ENCODE measurements at regions not wholly inside any gene's neighbourhood (a gene's known extent, or its start where the extent isn't known, plus 50 kb on each side); places are given as distances from the start of the nearest gene placed in this dataset.

GRCh38 chr1:98330224-98330623, 331.3 kb upstream of the SNX7 start:
- no peaks in the 10 kb centered on the region for H3K27me3 ChIP-seq (ENCODE audit: control insufficient read depth in 5 of 5, insufficient read depth in 4 of 5, low read length in 5 of 5)
- H3K4me1 ChIP-seq (ENCODE audit: control insufficient read depth in 5 of 5, insufficient read depth in 5 of 5, low read length in 5 of 5) = peaks cover 0 to 11% (median 3%) of the 10 kb centered on the region in 5 donors
- no peak overlapping the region for H3K4me3 ChIP-seq (ENCODE audit: low read depth in 1 of 5, low read length in 5 of 5)

GRCh38 chr1:98328855-98329254, 332.7 kb upstream of the SNX7 start:
- Histone ChIP-seq H3K27me3 (ENCODE audit: control insufficient read depth in 5 of 5, insufficient read depth in 4 of 5, low read length in 5 of 5) (no peaks in the 10 kb centered on the region), H3K27ac (ENCODE audit: low read depth, low read length) (no peak overlapping the region), H3K36me3 (ENCODE audit: control insufficient read depth in 5 of 5, insufficient read depth in 5 of 5, low read length in 5 of 5) (no peaks in the 10 kb centered on the region), H3K4me1 (ENCODE audit: control insufficient read depth in 5 of 5, insufficient read depth in 5 of 5, low read length in 5 of 5) (peaks cover 3 to 16% (median 10%) of the 10 kb centered on the region in 5 donors), H3K9ac (ENCODE audit: low read length in 5 of 5) (no peak overlapping the region), H3K4me3 (ENCODE audit: low read depth in 1 of 5, low read length in 5 of 5) (no peak overlapping the region), H3K9me3 (ENCODE audit: control insufficient read depth in 5 of 5, low read length in 5 of 5) (no peaks in the 10 kb centered on the region)

More at GRCh38 chr1:98330224-98330623, 331.3 kb upstream of the SNX7 start:
- Histone ChIP-seq H3K9me3 (ENCODE audit: control insufficient read depth in 5 of 5, low read length in 5 of 5) (no peaks in the 10 kb centered on the region), H3K9ac (ENCODE audit: low read length in 5 of 5) (no peak overlapping the region), H3K27ac (ENCODE audit: low read depth, low read length) (no peak overlapping the region), H3K36me3 (ENCODE audit: control insufficient read depth in 5 of 5, insufficient read depth in 5 of 5, low read length in 5 of 5) (no peaks in the 10 kb centered on the region)

GRCh38 chr1:98327220-98327861, 334.2 kb upstream of the SNX7 start:
- Histone ChIP-seq H3K36me3 (ENCODE audit: control insufficient read depth in 5 of 5, insufficient read depth in 5 of 5, low read length in 5 of 5) (no peaks in the 10 kb centered on the region), H3K4me1 (ENCODE audit: control insufficient read depth in 5 of 5, insufficient read depth in 5 of 5, low read length in 5 of 5) (peaks cover 3 to 30% (median 19%) of the 10 kb centered on the region in 5 donors), H3K9me3 (ENCODE audit: control insufficient read depth in 5 of 5, low read length in 5 of 5) (no peaks in the 10 kb centered on the region), H3K9ac (ENCODE audit: low read length in 5 of 5) (no peak overlapping the region), H3K27ac (ENCODE audit: low read depth, low read length) (no peak overlapping the region), H3K27me3 (ENCODE audit: control insufficient read depth in 5 of 5, insufficient read depth in 4 of 5, low read length in 5 of 5) (no peaks in the 10 kb centered on the region), H3K4me3 (ENCODE audit: low read depth in 1 of 5, low read length in 5 of 5) (no peak overlapping the region)

GRCh38 chr1:98325646-98326440, 335.7 kb upstream of the SNX7 start:
- Histone ChIP-seq H3K9me3 (ENCODE audit: control insufficient read depth in 5 of 5, low read length in 5 of 5) (no peaks in the 10 kb centered on the region), H3K27ac (ENCODE audit: low read depth, low read length) (no peak overlapping the region), H3K27me3 (ENCODE audit: control insufficient read depth in 5 of 5, insufficient read depth in 4 of 5, low read length in 5 of 5) (no peaks in the 10 kb centered on the region), H3K9ac (ENCODE audit: low read length in 5 of 5) (no peak overlapping the region), H3K36me3 (ENCODE audit: control insufficient read depth in 5 of 5, insufficient read depth in 5 of 5, low read length in 5 of 5) (no peaks in the 10 kb centered on the region), H3K4me1 (ENCODE audit: control insufficient read depth in 5 of 5, insufficient read depth in 5 of 5, low read length in 5 of 5) (peaks cover 0 to 23% (median 17%) of the 10 kb centered on the region in 5 donors), H3K4me3 (ENCODE audit: low read depth in 1 of 5, low read length in 5 of 5) (no peak overlapping the region)

GRCh38 chr1:98323906-98324358, 337.6 kb upstream of the SNX7 start:
- Histone ChIP-seq H3K9ac (ENCODE audit: low read length in 5 of 5) (no peak overlapping the region), H3K4me1 (ENCODE audit: control insufficient read depth in 5 of 5, insufficient read depth in 5 of 5, low read length in 5 of 5) (peaks cover 0 to 23% (median 17%) of the 10 kb centered on the region in 5 donors), H3K27ac (ENCODE audit: low read depth, low read length) (peak overlapping the region; percentile 21)

GRCh38 chr1:98323388-98323787, 338.1 kb upstream of the SNX7 start:
- Histone ChIP-seq H3K36me3 (ENCODE audit: control insufficient read depth in 5 of 5, insufficient read depth in 5 of 5, low read length in 5 of 5) (no peaks in the 10 kb centered on the region), H3K4me1 (ENCODE audit: control insufficient read depth in 5 of 5, insufficient read depth in 5 of 5, low read length in 5 of 5) (peaks cover 0 to 23% (median 17%) of the 10 kb centered on the region in 5 donors), H3K27me3 (ENCODE audit: control insufficient read depth in 5 of 5, insufficient read depth in 4 of 5, low read length in 5 of 5) (no peaks in the 10 kb centered on the region), H3K27ac (ENCODE audit: low read depth, low read length) (peak overlapping the region; percentile 21), H3K9ac (ENCODE audit: low read length in 5 of 5) (no peak overlapping the region), H3K4me3 (ENCODE audit: low read depth in 1 of 5, low read length in 5 of 5) (no peak overlapping the region), H3K9me3 (ENCODE audit: control insufficient read depth in 5 of 5, low read length in 5 of 5) (no peaks in the 10 kb centered on the region)

More at GRCh38 chr1:98323906-98324358, 337.6 kb upstream of the SNX7 start:
- H3K9me3 ChIP-seq (ENCODE audit: control insufficient read depth in 5 of 5, low read length in 5 of 5) = no peaks in the 10 kb centered on the region
- no peaks in the 10 kb centered on the region for H3K27me3 ChIP-seq (ENCODE audit: control insufficient read depth in 5 of 5, insufficient read depth in 4 of 5, low read length in 5 of 5)
- no peaks in the 10 kb centered on the region for H3K36me3 ChIP-seq (ENCODE audit: control insufficient read depth in 5 of 5, insufficient read depth in 5 of 5, low read length in 5 of 5)
- H3K4me3 ChIP-seq (ENCODE audit: low read depth in 1 of 5, low read length in 5 of 5) = no peak overlapping the region

- H3K9ac ChIP-seq (ENCODE audit: low read length in 5 of 5) = no peak overlapping the region
- no peak overlapping the region for H3K4me3 ChIP-seq (ENCODE audit: low read depth in 1 of 5, low read length in 5 of 5)
- H3K36me3 ChIP-seq (ENCODE audit: control insufficient read depth in 5 of 5, insufficient read depth in 5 of 5, low read length in 5 of 5) = no peaks in the 10 kb centered on the region
- H3K27ac ChIP-seq (ENCODE audit: low read depth, low read length) = peak overlapping the region; percentile 21
- peaks cover 0 to 23% (median 17%) of the 10 kb centered on the region in 5 donors for H3K4me1 ChIP-seq (ENCODE audit: control insufficient read depth in 5 of 5, insufficient read depth in 5 of 5, low read length in 5 of 5)
- no peaks in the 10 kb centered on the region for H3K27me3 ChIP-seq (ENCODE audit: control insufficient read depth in 5 of 5, insufficient read depth in 4 of 5, low read length in 5 of 5)
- no peaks in the 10 kb centered on the region for H3K9me3 ChIP-seq (ENCODE audit: control insufficient read depth in 5 of 5, low read length in 5 of 5)
Measured at GRCh38 chr1:98322966-98323365, 338.6 kb upstream of the SNX7 start.

GRCh38 chr1:98322086-98322485, 339.4 kb upstream of the SNX7 start:
- Histone ChIP-seq H3K4me1 (ENCODE audit: control insufficient read depth in 5 of 5, insufficient read depth in 5 of 5, low read length in 5 of 5) (peaks cover 0 to 23% (median 17%) of the 10 kb centered on the region in 5 donors), H3K9me3 (ENCODE audit: control insufficient read depth in 5 of 5, low read length in 5 of 5) (no peaks in the 10 kb centered on the region), H3K27me3 (ENCODE audit: control insufficient read depth in 5 of 5, insufficient read depth in 4 of 5, low read length in 5 of 5) (no peaks in the 10 kb centered on the region), H3K4me3 (ENCODE audit: low read depth in 1 of 5, low read length in 5 of 5) (no peak overlapping the region), H3K27ac (ENCODE audit: low read depth, low read length) (no peak overlapping the region), H3K9ac (ENCODE audit: low read length in 5 of 5) (no peak overlapping the region), H3K36me3 (ENCODE audit: control insufficient read depth in 5 of 5, insufficient read depth in 5 of 5, low read length in 5 of 5) (no peaks in the 10 kb centered on the region)

GRCh38 chr1:98321191-98321590, 340.3 kb upstream of the SNX7 start:
- H3K4me3 ChIP-seq (ENCODE audit: low read depth in 1 of 5, low read length in 5 of 5) = no peak overlapping the region
- peaks cover 0 to 23% (median 17%) of the 10 kb centered on the region in 5 donors for H3K4me1 ChIP-seq (ENCODE audit: control insufficient read depth in 5 of 5, insufficient read depth in 5 of 5, low read length in 5 of 5)
- H3K27me3 ChIP-seq (ENCODE audit: control insufficient read depth in 5 of 5, insufficient read depth in 4 of 5, low read length in 5 of 5) = no peaks in the 10 kb centered on the region
- H3K9ac ChIP-seq (ENCODE audit: low read length in 5 of 5) = no peak overlapping the region
- no peaks in the 10 kb centered on the region for H3K9me3 ChIP-seq (ENCODE audit: control insufficient read depth in 5 of 5, low read length in 5 of 5)
- H3K27ac ChIP-seq (ENCODE audit: low read depth, low read length) = no peak overlapping the region
- no peaks in the 10 kb centered on the region for H3K36me3 ChIP-seq (ENCODE audit: control insufficient read depth in 5 of 5, insufficient read depth in 5 of 5, low read length in 5 of 5)

- H3K4me3 ChIP-seq (ENCODE audit: low read depth in 1 of 5, low read length in 5 of 5) = no peak overlapping the region
- H3K4me1 ChIP-seq (ENCODE audit: control insufficient read depth in 5 of 5, insufficient read depth in 5 of 5, low read length in 5 of 5) = peaks cover 0 to 2% (median 0%) of the 10 kb centered on the region in 5 donors
- no peaks in the 10 kb centered on the region for H3K36me3 ChIP-seq (ENCODE audit: control insufficient read depth in 5 of 5, insufficient read depth in 5 of 5, low read length in 5 of 5)
- H3K27ac ChIP-seq (ENCODE audit: low read depth, low read length) = no peak overlapping the region
- no peak overlapping the region for H3K9ac ChIP-seq (ENCODE audit: low read length in 5 of 5)
- H3K9me3 ChIP-seq (ENCODE audit: control insufficient read depth in 5 of 5, low read length in 5 of 5) = no peaks in the 10 kb centered on the region
- no peaks in the 10 kb centered on the region for H3K27me3 ChIP-seq (ENCODE audit: control insufficient read depth in 5 of 5, insufficient read depth in 4 of 5, low read length in 5 of 5)
Measured at GRCh38 chr1:98316286-98316905, 345.1 kb upstream of the SNX7 start.
